Activated naive CD8-positive, alpha-beta T cell (primary cell): ENCODE measurements at regions not wholly inside any gene's neighbourhood (a gene's known extent, or its start where the extent isn't known, plus 50 kb on each side); places are given as distances from the start of the nearest gene placed in this dataset.

Source experiments
- H3K27ac Mint-ChIP-seq: one replicate; pipeline ENCODE4 v1.8.0; 2021; ENCODE audit warnings: mixed read lengths
- H3K27me3 Mint-ChIP-seq: one replicate; pipeline ENCODE4 v1.8.0; 2021; ENCODE audit warnings: mixed read lengths
- H3K36me3 Mint-ChIP-seq: one replicate; pipeline ENCODE4 v1.8.0; 2021; ENCODE audit warnings: mixed read lengths
- H3K4me1 Mint-ChIP-seq: one replicate; pipeline ENCODE4 v1.8.0; 2021; ENCODE audit warnings: low read depth, mixed read lengths
- H3K4me3 Mint-ChIP-seq: one replicate; pipeline ENCODE4 v1.8.0; 2021; ENCODE audit warnings: mild to moderate bottlenecking, mixed read lengths
- H3K9me3 Mint-ChIP-seq: one replicate; pipeline ENCODE4 v1.8.0; 2021; ENCODE audit warnings: low read depth, mixed read lengths

DNA sequence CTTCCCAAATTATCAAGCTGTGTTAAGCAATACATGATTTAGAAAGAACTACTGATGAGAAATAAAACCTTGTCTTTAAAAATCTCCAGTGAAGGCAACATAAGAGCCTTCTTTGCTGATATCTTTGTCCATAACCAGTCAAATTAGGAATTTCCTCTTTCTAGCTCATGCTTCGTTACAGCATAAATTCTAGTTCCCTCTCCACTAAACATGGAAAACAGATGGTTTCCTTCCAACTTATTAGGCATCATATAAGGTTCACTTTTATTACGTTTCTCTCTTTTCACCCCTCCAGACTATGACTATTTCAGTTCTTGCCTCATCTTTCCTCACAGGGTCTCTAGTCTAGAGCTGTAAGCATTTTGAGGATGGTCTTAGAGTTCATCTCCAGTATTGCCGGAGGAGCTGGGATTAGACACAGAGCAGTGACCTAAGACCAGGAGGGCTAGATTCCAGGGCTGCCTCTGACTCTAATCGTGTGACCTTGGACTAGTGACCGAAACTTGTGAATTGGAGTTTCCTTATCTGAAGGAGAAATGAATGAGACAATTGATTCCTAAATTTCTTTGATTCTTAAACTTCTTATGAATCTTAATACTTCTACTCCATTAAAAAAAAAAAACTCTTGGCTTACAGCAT, 195.5 kb upstream of the APCDD1 start:
- Mint-ChIP-seq H3K27ac (no peak overlapping the region), H3K36me3 (no peaks in the 10 kb centered on the region), H3K9me3 (no peaks in the 10 kb centered on the region), H3K4me3 (no peak overlapping the region), H3K4me1 (no peaks in the 10 kb centered on the region), H3K27me3 (peaks cover 4% of the 10 kb centered on the region)

DNA sequence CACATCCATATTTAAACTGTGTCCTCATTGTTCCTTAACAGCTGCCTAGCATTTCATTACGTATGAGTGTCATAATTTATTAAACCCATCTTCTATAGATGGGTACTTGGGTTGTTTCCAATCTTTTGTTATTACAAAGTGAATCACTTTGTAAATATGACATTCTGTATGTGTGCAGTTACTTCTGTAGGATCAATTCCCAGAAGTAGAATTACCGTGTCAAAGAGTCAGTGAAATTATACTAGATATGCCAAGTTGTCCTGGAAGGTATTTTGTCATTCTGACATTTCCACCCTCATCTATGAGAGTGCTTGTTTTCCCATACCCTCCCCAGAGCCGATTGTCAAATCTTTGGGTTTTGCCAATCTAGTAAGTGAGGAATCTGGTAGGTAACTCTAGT, 194.5 kb upstream of the APCDD1 start:
- no peak overlapping the region for H3K27ac Mint-ChIP-seq
- H3K4me3 Mint-ChIP-seq: no peak overlapping the region
- peaks cover 4% of the 10 kb centered on the region for H3K27me3 Mint-ChIP-seq
- H3K4me1 Mint-ChIP-seq: no peaks in the 10 kb centered on the region
- H3K36me3 Mint-ChIP-seq: no peaks in the 10 kb centered on the region
- H3K9me3 Mint-ChIP-seq: no peaks in the 10 kb centered on the region

DNA sequence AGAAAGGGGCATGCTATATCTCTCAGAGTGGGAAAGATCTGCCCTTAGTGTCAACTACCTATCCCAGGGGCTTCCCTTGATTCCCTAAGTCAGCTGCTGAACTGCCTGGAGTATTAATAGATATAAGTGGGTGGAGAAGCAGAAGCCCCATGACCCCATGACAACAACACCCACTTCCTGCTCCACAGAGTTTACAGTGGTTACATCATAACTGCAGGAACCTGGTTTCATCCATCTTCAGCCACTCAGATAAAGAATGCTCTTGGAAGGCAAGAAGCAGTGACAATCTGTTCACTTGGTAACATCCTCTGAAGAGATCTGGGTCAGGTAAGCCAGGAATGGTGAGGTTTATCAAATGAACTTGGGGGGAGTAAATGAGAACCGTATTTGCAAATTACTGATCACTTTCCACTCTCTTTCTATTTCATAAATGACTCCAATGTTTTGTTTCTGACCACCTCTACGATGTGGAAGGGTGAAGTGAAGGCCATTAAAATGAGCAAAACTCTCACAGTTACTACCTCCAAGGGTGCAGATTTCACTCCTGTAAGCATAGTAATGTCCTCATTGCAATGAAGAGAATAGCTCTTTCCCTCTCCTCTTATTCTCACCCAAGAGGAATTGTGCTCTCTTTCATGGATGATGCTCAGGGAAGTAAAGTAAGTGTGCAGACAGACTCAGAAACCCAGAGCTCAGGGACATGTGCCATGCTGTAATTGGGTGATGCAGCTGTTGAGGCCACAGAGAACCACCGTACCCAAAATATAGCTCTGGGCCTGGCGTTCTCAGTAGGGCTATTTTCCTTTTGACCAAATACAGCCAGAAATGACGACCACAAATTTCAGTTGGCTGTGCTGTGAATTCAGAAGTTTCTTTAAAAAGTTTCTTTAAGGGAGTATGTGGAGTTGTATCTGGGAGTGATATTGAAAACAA, 192.8 kb upstream of the APCDD1 start:
- Mint-ChIP-seq H3K27me3 (peaks cover 3% of the 10 kb centered on the region), H3K27ac (no peak overlapping the region), H3K36me3 (no peaks in the 10 kb centered on the region), H3K9me3 (no peaks in the 10 kb centered on the region), H3K4me1 (no peaks in the 10 kb centered on the region), H3K4me3 (no peak overlapping the region)

DNA sequence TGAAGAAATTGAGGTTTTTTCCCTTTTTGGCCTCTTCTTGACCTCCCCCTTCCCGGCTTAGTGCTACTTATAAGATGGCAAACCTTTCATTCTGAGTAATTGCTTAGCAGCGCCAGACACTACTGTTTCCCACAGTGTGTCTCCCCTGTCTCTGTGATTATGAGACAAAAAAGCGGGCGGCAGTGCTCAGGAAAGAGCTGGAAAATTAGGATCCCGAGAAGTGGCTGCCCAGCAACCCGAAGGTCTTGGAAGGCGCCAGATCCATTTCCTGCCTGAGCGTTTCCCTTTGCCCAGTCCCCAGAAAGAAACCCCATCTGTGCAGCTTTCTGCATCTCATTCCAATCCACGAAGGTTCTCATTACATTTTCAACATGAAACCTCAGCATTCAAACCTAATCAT, 191.9 kb upstream of the APCDD1 start:
- Mint-ChIP-seq H3K9me3 (no peaks in the 10 kb centered on the region), H3K27me3 (no peaks in the 10 kb centered on the region), H3K36me3 (no peaks in the 10 kb centered on the region), H3K4me3 (no peak overlapping the region), H3K27ac (no peak overlapping the region), H3K4me1 (no peaks in the 10 kb centered on the region)

DNA sequence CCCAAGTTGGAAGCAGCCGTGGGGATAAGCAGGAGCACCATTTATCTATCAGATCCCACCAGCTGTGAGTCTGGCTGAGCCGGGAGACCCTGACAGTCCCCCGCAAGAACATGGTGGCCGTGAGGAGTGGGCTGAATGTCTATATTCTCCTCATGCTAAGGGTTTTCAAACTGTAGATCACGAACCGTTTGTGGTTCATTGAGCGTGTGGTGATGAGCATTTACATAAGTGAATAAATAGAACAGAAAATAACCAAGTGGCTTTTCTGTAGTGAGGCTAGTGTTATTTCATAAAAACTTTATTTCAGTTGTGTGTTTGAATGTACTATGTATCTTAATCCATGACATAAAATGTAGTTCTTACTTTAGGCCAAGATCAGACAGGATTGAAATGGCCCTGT, 190.2 kb upstream of the APCDD1 start:
- Mint-ChIP-seq H3K27ac (no peak overlapping the region), H3K4me1 (no peaks in the 10 kb centered on the region), H3K4me3 (no peak overlapping the region), H3K27me3 (no peaks in the 10 kb centered on the region), H3K9me3 (no peaks in the 10 kb centered on the region), H3K36me3 (no peaks in the 10 kb centered on the region)

DNA sequence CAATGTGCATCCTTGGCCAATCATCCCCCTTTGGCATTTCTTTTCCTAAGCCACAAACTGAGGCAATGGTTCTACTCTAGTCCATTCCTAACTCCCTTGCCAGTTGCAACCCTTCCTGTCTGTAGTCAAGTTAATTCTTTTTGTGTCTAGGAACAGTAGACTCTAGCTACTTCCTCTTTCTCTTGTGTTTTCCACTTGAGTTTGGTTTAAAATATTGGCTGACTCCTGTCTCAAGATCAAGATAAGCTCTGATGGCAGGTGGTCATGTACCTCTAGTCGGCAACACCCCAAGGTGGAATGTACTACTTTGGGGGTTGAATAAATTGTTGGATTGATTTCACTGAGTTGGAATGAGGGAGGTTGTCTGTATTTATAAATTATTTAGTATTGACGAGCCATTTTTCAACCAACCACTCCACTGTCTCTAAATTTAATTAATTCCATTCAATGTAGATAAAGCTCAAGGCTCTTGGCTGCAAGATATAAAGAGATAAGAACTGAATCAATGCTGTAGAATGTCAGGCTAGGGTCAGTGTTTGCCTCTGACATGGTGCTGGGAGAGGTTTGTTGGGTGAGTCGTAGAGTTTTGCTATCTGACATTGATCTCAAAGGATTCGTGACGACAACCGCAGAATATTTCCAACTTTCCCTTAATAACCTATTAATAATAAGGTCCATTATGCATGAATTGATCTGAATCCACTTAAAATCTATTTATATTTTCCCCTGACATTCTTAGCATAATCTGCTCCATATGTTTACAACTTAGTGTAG, 188.7 kb upstream of the APCDD1 start:
- Mint-ChIP-seq H3K4me3 (no peak overlapping the region), H3K4me1 (no peaks in the 10 kb centered on the region), H3K9me3 (no peaks in the 10 kb centered on the region), H3K27ac (no peak overlapping the region), H3K36me3 (no peaks in the 10 kb centered on the region), H3K27me3 (no peaks in the 10 kb centered on the region)

DNA sequence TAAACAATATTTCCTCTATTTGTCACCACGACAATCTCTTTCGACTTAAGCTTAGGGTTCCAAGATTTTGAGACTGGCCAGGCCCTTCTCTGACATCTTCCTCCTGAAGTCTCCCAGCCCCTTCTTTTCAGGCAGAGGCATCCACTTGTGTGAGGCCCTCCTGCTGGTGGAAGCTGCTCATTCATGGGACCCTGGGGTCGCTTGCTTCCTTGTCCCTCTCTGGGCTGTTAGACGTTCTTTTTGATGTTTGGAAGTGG, 188.2 kb upstream of the APCDD1 start:
- Mint-ChIP-seq H3K27me3 (no peaks in the 10 kb centered on the region), H3K27ac (no peak overlapping the region), H3K9me3 (no peaks in the 10 kb centered on the region), H3K4me3 (no peak overlapping the region), H3K4me1 (no peaks in the 10 kb centered on the region), H3K36me3 (no peaks in the 10 kb centered on the region)

DNA sequence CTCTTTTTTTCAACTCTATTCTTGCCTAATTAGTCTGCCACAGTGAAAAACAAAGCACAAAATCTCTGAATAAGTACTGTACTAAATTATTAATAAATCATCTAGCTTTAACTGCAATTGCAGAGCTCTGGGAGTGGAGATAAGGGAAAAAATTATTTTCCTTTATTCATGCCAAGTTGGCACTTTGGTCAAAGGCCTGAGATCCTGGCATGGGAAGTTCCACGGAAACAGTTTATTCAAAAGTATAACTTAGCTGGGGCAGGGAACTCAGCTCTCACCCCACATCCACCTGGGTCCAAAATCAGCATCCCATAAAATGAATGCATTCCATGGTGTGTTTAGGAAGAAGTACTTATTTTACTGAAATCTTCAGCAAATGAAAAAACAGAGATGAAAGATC, 185.2 kb upstream of the APCDD1 start:
- no peaks in the 10 kb centered on the region for H3K36me3 Mint-ChIP-seq
- H3K9me3 Mint-ChIP-seq: no peaks in the 10 kb centered on the region

DNA sequence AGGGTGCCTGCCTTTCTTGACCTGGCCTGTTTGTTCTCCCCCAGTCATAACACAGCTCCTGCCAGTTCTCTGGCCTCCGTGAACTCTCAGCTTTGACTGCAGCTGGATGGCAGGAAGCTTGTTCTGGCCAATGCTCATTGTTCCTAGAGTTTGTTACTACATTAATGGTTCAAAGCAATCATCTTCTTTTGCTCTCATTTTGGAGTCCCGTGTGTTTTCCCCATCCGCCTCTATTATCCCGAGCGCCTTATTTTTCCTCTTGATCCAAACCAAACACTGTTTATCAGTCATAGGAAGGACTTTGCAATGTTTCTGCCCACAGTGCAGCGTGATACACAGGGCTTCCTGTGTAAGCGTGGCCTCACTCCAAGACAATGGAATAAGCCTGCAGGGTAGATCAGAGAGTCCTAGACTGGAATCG, 184.3 kb upstream of the APCDD1 start:
- Mint-ChIP-seq H3K9me3 (no peaks in the 10 kb centered on the region), H3K36me3 (no peaks in the 10 kb centered on the region), H3K4me1 (no peaks in the 10 kb centered on the region), H3K4me3 (no peak overlapping the region), H3K27me3 (no peaks in the 10 kb centered on the region), H3K27ac (no peak overlapping the region)

More for the DNA sequence above, 185.2 kb upstream of the APCDD1 start:
- no peak overlapping the region for H3K27ac Mint-ChIP-seq
- no peaks in the 10 kb centered on the region for H3K27me3 Mint-ChIP-seq
- H3K4me3 Mint-ChIP-seq: no peak overlapping the region
- no peaks in the 10 kb centered on the region for H3K4me1 Mint-ChIP-seq

DNA sequence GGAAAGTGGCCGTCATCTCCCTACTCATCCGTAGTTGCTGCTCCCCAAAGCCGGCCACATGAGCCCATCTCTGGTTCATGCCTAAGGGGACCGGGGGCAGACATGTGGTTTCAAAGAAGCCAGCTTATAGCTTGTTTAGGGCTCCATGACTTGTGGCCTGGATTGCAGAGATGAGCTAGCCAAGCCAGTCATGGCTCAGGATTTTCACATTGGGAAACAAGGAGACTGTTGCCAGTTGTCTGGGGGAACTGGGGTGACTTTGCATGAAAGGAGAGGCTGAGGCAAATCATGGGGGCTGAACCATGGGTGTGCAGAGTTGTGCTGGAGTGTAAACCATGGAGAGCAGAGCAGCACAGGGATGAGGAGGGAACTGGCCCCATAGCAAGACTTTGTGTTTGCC, 183.0 kb upstream of the APCDD1 start:
- H3K27me3 Mint-ChIP-seq: peaks cover 2% of the 10 kb centered on the region
- no peaks in the 10 kb centered on the region for H3K9me3 Mint-ChIP-seq
- no peak overlapping the region for H3K4me3 Mint-ChIP-seq

DNA sequence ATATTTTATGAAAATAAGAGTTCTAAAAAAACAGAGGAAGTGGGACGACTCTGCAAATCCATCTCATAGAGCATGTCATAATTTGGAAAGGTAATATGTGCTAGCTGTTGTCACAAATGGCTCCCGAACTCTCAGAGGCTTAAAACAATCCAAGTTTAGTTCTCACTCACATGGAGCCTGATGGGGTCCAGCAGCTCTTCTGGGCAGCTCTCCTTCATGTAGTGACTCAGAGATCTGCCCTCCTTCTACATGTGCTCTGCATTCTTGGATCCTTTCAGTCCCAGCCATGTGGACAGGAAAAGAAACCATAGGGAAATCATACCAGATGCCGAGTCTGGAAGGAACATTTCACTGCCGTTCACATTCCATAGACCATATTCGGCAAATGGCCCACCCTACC, 180.1 kb upstream of the APCDD1 start:
- no peaks in the 10 kb centered on the region for H3K4me1 Mint-ChIP-seq

More for the DNA sequence above, 183.0 kb upstream of the APCDD1 start:
- H3K4me1 Mint-ChIP-seq: no peaks in the 10 kb centered on the region
- no peaks in the 10 kb centered on the region for H3K36me3 Mint-ChIP-seq
- no peak overlapping the region for H3K27ac Mint-ChIP-seq

DNA sequence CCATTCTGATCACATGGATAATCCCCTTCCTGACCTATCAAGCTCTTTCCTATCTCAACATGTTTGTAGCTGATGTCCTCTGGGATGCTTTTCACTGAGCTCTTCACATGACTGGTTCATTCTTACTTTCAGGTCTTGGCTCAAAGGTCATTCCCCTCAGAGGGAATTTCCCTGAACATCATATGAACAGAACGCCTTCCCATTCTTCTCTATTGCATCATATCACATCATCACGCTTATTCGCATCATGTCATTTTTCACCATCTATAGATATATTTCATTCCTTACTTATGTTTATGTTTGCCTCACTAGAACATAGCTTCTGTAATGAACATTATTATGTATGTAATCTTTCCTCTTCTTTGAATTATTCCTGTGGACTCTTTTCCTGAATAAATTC, 178.9 kb upstream of the APCDD1 start:
- H3K4me1 Mint-ChIP-seq: no peaks in the 10 kb centered on the region
- no peak overlapping the region for H3K27ac Mint-ChIP-seq
- peaks cover 2% of the 10 kb centered on the region for H3K27me3 Mint-ChIP-seq
- no peak overlapping the region for H3K4me3 Mint-ChIP-seq
- H3K9me3 Mint-ChIP-seq: no peaks in the 10 kb centered on the region
- H3K36me3 Mint-ChIP-seq: no peaks in the 10 kb centered on the region

More for the DNA sequence above, 180.1 kb upstream of the APCDD1 start:
- no peaks in the 10 kb centered on the region for H3K9me3 Mint-ChIP-seq
- H3K27ac Mint-ChIP-seq: no peak overlapping the region
- peaks cover 2% of the 10 kb centered on the region for H3K27me3 Mint-ChIP-seq
- no peaks in the 10 kb centered on the region for H3K36me3 Mint-ChIP-seq
- no peak overlapping the region for H3K4me3 Mint-ChIP-seq

DNA sequence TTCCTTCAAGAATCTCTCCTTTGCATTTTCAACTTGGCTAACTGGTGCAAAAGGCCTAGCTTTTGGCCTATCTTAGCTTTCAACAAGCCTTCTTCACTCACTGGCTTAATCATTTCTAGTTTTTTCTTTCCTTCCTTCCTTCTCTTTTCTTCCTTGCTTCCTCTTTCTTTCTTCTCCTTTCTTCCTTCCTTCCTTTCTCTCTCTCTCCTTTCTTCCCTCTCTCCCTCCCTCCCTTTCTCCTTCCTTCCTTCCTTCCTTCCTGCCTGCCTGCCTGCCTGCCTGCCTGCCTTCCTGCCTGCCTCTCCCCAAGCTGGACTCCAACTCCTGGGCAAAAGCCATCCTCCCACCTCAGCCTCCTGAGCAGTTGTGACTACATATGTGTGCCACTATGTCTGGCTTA, 176.2 kb upstream of the APCDD1 start:
- peaks cover 2% of the 10 kb centered on the region for H3K27me3 Mint-ChIP-seq
- H3K9me3 Mint-ChIP-seq: no peaks in the 10 kb centered on the region
- no peaks in the 10 kb centered on the region for H3K4me1 Mint-ChIP-seq
- H3K4me3 Mint-ChIP-seq: no peak overlapping the region
- no peak overlapping the region for H3K27ac Mint-ChIP-seq
- H3K36me3 Mint-ChIP-seq: no peaks in the 10 kb centered on the region

DNA sequence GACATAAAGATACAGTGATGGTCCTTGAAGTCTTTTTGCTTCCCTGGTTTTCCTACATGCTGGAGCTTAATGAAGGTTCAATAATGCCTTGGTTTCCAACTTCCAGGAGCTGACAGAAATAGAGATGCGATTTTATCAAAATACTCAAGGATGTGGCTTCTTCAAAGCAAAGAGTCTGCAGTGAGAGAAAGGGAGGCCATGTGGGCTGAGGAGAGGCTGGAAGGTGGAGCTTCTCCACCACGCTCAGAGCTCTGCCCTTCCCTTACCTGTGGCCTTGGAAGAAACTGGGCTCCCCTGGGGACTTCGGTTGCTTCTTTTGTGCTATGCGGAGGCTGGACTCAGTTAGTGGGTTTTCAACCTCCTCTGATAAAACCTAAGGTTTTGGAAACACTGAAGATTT, 175.0 kb upstream of the APCDD1 start:
- Mint-ChIP-seq H3K36me3 (no peaks in the 10 kb centered on the region), H3K27ac (no peak overlapping the region), H3K4me1 (no peaks in the 10 kb centered on the region), H3K4me3 (no peak overlapping the region), H3K27me3 (peaks cover 2% of the 10 kb centered on the region), H3K9me3 (no peaks in the 10 kb centered on the region)

DNA sequence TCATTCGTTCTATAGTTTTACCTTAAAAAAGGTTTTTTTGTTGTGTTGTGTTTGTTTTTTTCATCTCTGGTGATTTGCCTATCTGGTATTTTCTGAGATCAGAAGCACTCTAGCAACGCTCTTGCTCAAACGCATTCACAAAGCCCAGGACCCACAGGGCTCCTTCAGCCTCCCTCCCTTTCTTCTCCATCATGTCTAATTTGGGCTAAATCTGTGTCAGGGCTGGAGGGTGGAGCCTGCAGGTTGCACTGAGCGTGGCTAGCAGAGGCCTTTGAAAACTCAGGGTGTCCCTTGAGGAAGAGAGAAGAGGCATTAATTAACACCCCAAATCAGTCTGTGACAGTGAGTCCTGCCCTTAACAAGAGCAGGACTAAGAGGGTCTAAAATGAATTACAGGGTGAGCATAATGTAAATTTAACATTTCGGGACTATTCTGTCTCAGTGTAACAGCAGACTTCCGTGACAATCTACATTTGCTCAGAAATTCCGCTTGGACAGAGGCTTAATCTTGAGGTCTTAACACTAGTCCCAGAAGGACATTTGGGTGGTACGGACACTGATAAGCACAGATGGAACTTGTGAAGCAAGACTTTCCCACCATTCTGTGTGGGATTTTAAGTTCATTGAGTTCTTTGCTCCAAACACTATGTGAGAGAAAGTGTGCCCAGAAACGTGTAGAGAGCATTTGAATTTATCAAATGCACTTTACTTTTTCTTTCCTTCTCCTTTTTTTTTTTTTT, 174.4 kb upstream of the APCDD1 start:
- Mint-ChIP-seq H3K36me3 (no peaks in the 10 kb centered on the region), H3K27me3 (peaks cover 2% of the 10 kb centered on the region), H3K4me1 (no peaks in the 10 kb centered on the region), H3K4me3 (no peak overlapping the region), H3K27ac (no peak overlapping the region), H3K9me3 (no peaks in the 10 kb centered on the region)
